HG02840 (cell line): ENCODE measurements at regions not wholly inside any gene's neighbourhood (a gene's known extent, or its start where the extent isn't known, plus 50 kb on each side); places are given as distances from the start of the nearest gene placed in this dataset.
"Not testable (repeated sequence)": the region's sequence is repeated elsewhere in the genome, so short reads cannot be mapped to it uniquely, and the experiment has no call there.

Experiments used
- ATAC-seq: cut with Tn5 transposase; IDR thresholded peaks from one replicate; pipeline ENCODE4 v1.9.1; 2021; ENCODE audit warnings: mild to moderate bottlenecking, moderate library complexity, moderate number of reproducible peaks; ENCODE audit not compliant: unreplicated experiment, low FRiP score

GRCh38 chr3:110420158-110420641, 651.4 kb upstream of the NECTIN3 start:
- ATAC-seq: no peak

- ATAC-seq: no peak
Observed at GRCh38 chr3:110423276-110423675, 648.3 kb upstream of the NECTIN3 start.

- ATAC-seq: no peak
Observed at GRCh38 chr3:110430146-110430545, 641.5 kb upstream of the NECTIN3 start.

- no peak for ATAC-seq
Observed at GRCh38 chr3:110436209-110436608, 635.4 kb upstream of the NECTIN3 start.

GRCh38 chr3:110440066-110440653, 631.5 kb upstream of the NECTIN3 start:
- ATAC-seq: not testable (repeated sequence)

GRCh38 chr3:110454066-110454465, 617.5 kb upstream of the NECTIN3 start:
- ATAC-seq: no peak

- ATAC-seq: no peak
Observed at GRCh38 chr3:110456001-110456400, 615.6 kb upstream of the NECTIN3 start.

GRCh38 chr3:110456438-110457138, 615.0 kb upstream of the NECTIN3 start:
- no peak for ATAC-seq

- ATAC-seq: no peak
Observed at GRCh38 chr3:110457508-110457907, 614.1 kb upstream of the NECTIN3 start.

- ATAC-seq: no peak
Observed at GRCh38 chr3:110459021-110459420, 612.6 kb upstream of the NECTIN3 start.

- ATAC-seq: no peak
Observed at GRCh38 chr3:110470310-110470709, 601.3 kb upstream of the NECTIN3 start.

GRCh38 chr3:110473405-110473804, 598.2 kb upstream of the NECTIN3 start:
- no peak for ATAC-seq

GRCh38 chr3:110474397-110474796, 597.2 kb upstream of the NECTIN3 start:
- ATAC-seq: no peak

- ATAC-seq: no peak
Observed at GRCh38 chr3:110478377-110479054, 593.1 kb upstream of the NECTIN3 start.

- ATAC-seq: no peak
Observed at GRCh38 chr3:110479731-110480130, 591.9 kb upstream of the NECTIN3 start.

GRCh38 chr3:110485389-110485788, 586.2 kb upstream of the NECTIN3 start:
- ATAC-seq: no peak

- ATAC-seq: no peak
Observed at GRCh38 chr3:110487840-110488239, 583.8 kb upstream of the NECTIN3 start.

GRCh38 chr3:110491413-110491812, 580.2 kb upstream of the NECTIN3 start:
- no peak for ATAC-seq

- ATAC-seq: no peak
Observed at GRCh38 chr3:110492876-110493275, 578.7 kb upstream of the NECTIN3 start.

- ATAC-seq: no peak
Observed at GRCh38 chr3:110493438-110494092, 578.1 kb upstream of the NECTIN3 start.

- no peak for ATAC-seq
Observed at GRCh38 chr3:110494093-110494490, 577.5 kb upstream of the NECTIN3 start.
